ENCODE measurements at regions not wholly inside any gene's neighbourhood (a gene's known extent, or its start where the extent isn't known, plus 50 kb on each side); places are given as distances from the start of the nearest gene placed in this dataset.

- TF ChIP-seq POLR2AphosphoS5 (IDR thresholded peaks at IDR 0.05; ENCODE audit: low read depth, low read length) (no peak), POLR2A (IDR thresholded peaks at IDR 0.05; ENCODE audit: borderline replicate concordance, extremely low read depth, insufficient read depth, insufficient read length) (no peak), CTCF (IDR thresholded peaks at IDR 0.05 in 2 of 3, conservative IDR thresholded peaks at IDR 0.05 in 1 of 3; ENCODE audit: borderline replicate concordance in 1 of 3, insufficient read depth in 1 of 3, low read depth in 2 of 3, low read length in 2 of 3) (no peak), TCF7L2 (IDR thresholded peaks at IDR 0.05; ENCODE audit: borderline replicate concordance, extremely low read depth, insufficient read depth, insufficient read length) (no peak), REST (IDR thresholded peaks at IDR 0.05; ENCODE audit: low read depth) (no peak), JUND (IDR thresholded peaks at IDR 0.05) (no peak), ZNF274 (IDR thresholded peaks at IDR 0.05; ENCODE audit: low read depth, low read length) (no peak), EZH2 (IDR thresholded peaks at IDR 0.05) (no peak), RAD21 (IDR thresholded peaks at IDR 0.05; ENCODE audit: low read depth) (no peak)
Observed at GRCh38 chr13:103354171-103354570, 288.0 kb upstream of the SLC10A2 start.

Data from HCT116 (cell line).